WTC11 (cell line): ENCODE measurements at regions not wholly inside any gene's neighbourhood (a gene's known extent, or its start where the extent isn't known, plus 50 kb on each side); places are given as distances from the start of the nearest gene placed in this dataset.

ENCODE experiments used
- ATAC-seq: fragments of 200-7000 bp; cut with Tn5 transposase; 2 replicates; pipeline ENCODE4 v1.10.0; 2021; ENCODE audit warnings: mild to moderate bottlenecking, moderate library complexity
- CTCF ChIA-PET: fragments of 300-600 bp; sonication (Branson Sonifier 250); formaldehyde crosslinking; loops from one replicate; lab custom pipeline; 2021; ENCODE audit warnings: antibody characterized with exemption; lab: Charles Lee
- POLR2A ChIA-PET: fragments of 350-600 bp; sonication (Branson Sonifier 250); formaldehyde crosslinking; loops from one replicate; lab custom pipeline; 2021; ENCODE audit warnings: antibody characterized with exemption; lab: Charles Lee
- DNase-seq: peaks from one replicate; pipeline ENCODE4 v3.0.0; 2021; ENCODE audit warnings: low spot score
- H3K27ac Mint-ChIP-seq: 2 replicates; pipeline ENCODE4 v1.8.0; 2021; ENCODE audit warnings: mixed read lengths
- H3K27me3 Mint-ChIP-seq: 2 replicates; pipeline ENCODE4 v1.8.0; 2021; ENCODE audit warnings: low read depth, mild to moderate bottlenecking, moderate library complexity, mixed read lengths
- H3K36me3 Mint-ChIP-seq: 2 replicates; pipeline ENCODE4 v1.8.0; 2021; ENCODE audit warnings: mixed read lengths
- H3K4me1 Mint-ChIP-seq: 2 replicates; pipeline ENCODE4 v1.8.0; 2022; ENCODE audit warnings: mixed read lengths
- H3K4me3 Mint-ChIP-seq: 2 replicates; pipeline ENCODE4 v1.8.0; 2021; ENCODE audit warnings: mild to moderate bottlenecking, moderate library complexity, mixed read lengths
- H3K9me3 Mint-ChIP-seq: 2 replicates; pipeline ENCODE4 v1.8.0; 2021; ENCODE audit warnings: mixed read lengths
- CBFB ChIP-seq: sonication (generic); formaldehyde crosslinking; IDR thresholded peaks from 2 replicates; pipeline ENCODE4 v1.8.1; 2022; ENCODE audit warnings: mild to moderate bottlenecking, low read depth, missing genetic modification reagents
- ELF4 ChIP-seq: sonication (generic); formaldehyde crosslinking; IDR thresholded peaks from 2 replicates; pipeline ENCODE4 v1.8.1; 2022; ENCODE audit warnings: low read depth, mild to moderate bottlenecking, moderate library complexity, missing genetic modification reagents
- EMX1 ChIP-seq: fragments of 250-450 bp; sonication (Bioruptor Pico); IDR thresholded peaks from 2 replicates; pipeline ENCODE4 v1.8.0; 2021; ENCODE audit warnings: mild to moderate bottlenecking
- ESRRA ChIP-seq: sonication (generic); formaldehyde crosslinking; IDR thresholded peaks from 2 replicates; pipeline ENCODE4 v1.8.1; 2022; ENCODE audit warnings: mild to moderate bottlenecking, missing genetic modification reagents, borderline replicate concordance
- ETV6 ChIP-seq: sonication (generic); formaldehyde crosslinking; IDR thresholded peaks from 2 replicates; pipeline ENCODE4 v1.8.1; 2022; ENCODE audit warnings: mild to moderate bottlenecking, missing genetic modification reagents
- IRF2 ChIP-seq: sonication (generic); formaldehyde crosslinking; IDR thresholded peaks from 2 replicates; pipeline ENCODE4 v1.8.0; 2022; ENCODE audit warnings: low read depth, missing genetic modification reagents, borderline replicate concordance
- NR1H2 ChIP-seq: sonication (generic); formaldehyde crosslinking; IDR thresholded peaks from 2 replicates; pipeline ENCODE4 v1.9.0; 2021; ENCODE audit warnings: mild to moderate bottlenecking, moderate library complexity, missing genetic modification reagents
- RELA ChIP-seq: sonication (generic); formaldehyde crosslinking; IDR thresholded peaks from 2 replicates; pipeline ENCODE4 v1.8.1; 2022; ENCODE audit warnings: missing genetic modification reagents, mild to moderate bottlenecking, borderline replicate concordance
- SMAD4 ChIP-seq: sonication (generic); formaldehyde crosslinking; IDR thresholded peaks from 2 replicates; pipeline ENCODE4 v1.8.0; 2022; ENCODE audit warnings: mild to moderate bottlenecking, missing genetic modification reagents
- ZNF138 ChIP-seq: sonication (generic); formaldehyde crosslinking; conservative IDR thresholded peaks from 2 replicates; pipeline ENCODE4 v1.8.1; 2022; ENCODE audit warnings: mild to moderate bottlenecking, moderate library complexity, missing genetic modification reagents
- ZNF423 ChIP-seq: fragments of 250-450 bp; sonication (Bioruptor Pico); IDR thresholded peaks from 2 replicates; pipeline ENCODE4 v2.1.2; 2022; ENCODE audit warnings: mild to moderate bottlenecking, moderate library complexity
- TF ChIP-seq, protein P1 (sequence below): sonication (generic); formaldehyde crosslinking; IDR thresholded peaks from 2 replicates; pipeline ENCODE4 v1.8.1; 2022; ENCODE audit warnings: low read depth, mild to moderate bottlenecking, moderate library complexity, missing genetic modification reagents, borderline replicate concordance
- TF ChIP-seq, protein P2 (sequence below): sonication (generic); formaldehyde crosslinking; IDR thresholded peaks from 2 replicates; pipeline ENCODE4 v1.8.1; 2023; ENCODE audit warnings: mild to moderate bottlenecking, missing genetic modification reagents, moderate library complexity
- TF ChIP-seq, protein P3 (sequence below): fragments of 250-450 bp; sonication (Bioruptor Pico); IDR thresholded peaks from 2 replicates; pipeline ENCODE4 v1.9.0; 2021; ENCODE audit warnings: mild to moderate bottlenecking, borderline replicate concordance
- TF ChIP-seq, protein P4 (sequence below): fragments of 250-450 bp; sonication (Bioruptor Pico); IDR thresholded peaks from 2 replicates; pipeline ENCODE4 v2.1.2; 2022; ENCODE audit warnings: mild to moderate bottlenecking, moderate library complexity
- TF ChIP-seq, protein P5 (sequence below): sonication (generic); formaldehyde crosslinking; IDR thresholded peaks from 2 replicates; pipeline ENCODE4 v1.8.1; 2022; ENCODE audit warnings: mild to moderate bottlenecking, moderate library complexity, missing genetic modification reagents
- TF ChIP-seq, protein P6 (sequence below): sonication (generic); formaldehyde crosslinking; IDR thresholded peaks from 2 replicates; pipeline ENCODE4 v1.8.1; 2023; ENCODE audit warnings: mild to moderate bottlenecking, missing genetic modification reagents

DNA sequence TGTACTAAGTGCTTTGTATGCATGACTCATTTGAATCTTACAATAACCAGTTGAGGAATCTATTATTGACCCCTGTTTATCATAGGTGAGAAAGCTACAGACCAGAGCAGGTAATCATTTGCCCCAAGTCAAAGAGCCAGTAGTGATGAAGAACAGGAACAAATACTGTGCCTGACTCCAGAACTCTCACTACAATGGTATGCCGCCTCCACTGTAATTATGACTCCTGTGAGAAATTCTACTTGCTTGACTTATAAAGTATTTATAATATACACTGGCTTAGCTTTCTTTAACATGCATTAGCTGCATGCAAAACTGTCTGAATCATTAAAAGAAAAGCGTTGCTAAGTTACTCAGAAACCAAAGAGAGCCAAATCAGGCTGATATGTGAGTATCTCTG is 92.6 kb downstream of the ZNF281 start (continued):
- TF ChIP-seq ZNF423 (CRISPR knock-in tag) (no peak), ESRRA (no peak)

DNA sequence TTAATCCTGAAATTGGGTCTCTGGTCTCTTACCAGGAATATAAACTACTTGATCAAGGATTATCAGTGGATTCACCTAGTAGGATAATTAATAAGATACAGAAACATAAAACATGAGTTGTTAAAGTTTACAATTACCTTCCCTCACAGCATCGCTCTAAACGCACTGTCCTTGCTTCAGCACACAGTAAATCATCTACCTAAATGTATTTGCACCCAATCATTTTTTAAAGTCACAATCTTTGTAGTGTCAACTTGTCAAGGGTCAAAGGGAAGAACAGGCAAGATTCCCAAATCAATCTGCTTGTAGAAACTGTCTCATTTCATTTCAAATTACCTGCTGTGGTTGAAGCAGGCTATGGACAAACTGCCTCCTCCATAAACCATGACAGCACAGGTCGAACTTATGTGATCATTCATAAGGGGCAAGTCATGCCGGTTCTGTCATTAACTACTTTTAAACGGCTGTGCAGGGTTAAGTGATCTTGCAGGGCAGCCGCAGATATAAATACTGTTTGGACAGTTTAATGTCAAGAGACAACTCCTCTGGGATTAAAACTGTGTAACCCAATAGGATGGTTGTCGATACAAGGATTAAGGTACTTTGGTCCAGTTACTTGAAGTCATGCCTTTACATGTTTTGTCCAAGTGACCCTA is 93.6 kb downstream of the ZNF281 start:
- ChIA-PET POLR2A (no interaction called here), CTCF (interaction anchor here (1.0 kb wide), 1 partner anchor 9 kb away, joined by 5 read pairs; no protein-coding TSS in a partner anchor)
- no peak for DNase-seq
- Mint-ChIP-seq H3K27ac (no peak overlapping the region), H3K36me3 (no peaks in the 10 kb centered on the region), H3K9me3 (no peaks in the 10 kb centered on the region), H3K4me1 (peaks cover 18% of the 10 kb centered on the region), H3K27me3 (no peaks in the 10 kb centered on the region)
- ATAC-seq = no peak
- TF ChIP-seq, protein P1, sequence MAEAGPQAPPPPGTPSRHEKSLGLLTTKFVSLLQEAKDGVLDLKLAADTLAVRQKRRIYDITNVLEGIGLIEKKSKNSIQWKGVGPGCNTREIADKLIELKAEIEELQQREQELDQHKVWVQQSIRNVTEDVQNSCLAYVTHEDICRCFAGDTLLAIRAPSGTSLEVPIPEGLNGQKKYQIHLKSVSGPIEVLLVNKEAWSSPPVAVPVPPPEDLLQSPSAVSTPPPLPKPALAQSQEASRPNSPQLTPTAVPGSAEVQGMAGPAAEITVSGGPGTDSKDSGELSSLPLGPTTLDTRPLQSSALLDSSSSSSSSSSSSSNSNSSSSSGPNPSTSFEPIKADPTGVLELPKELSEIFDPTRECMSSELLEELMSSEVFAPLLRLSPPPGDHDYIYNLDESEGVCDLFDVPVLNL (CRISPR knock-in tag) = no peak
- TF ChIP-seq, all 79 proteins: peak for 0
- H3K4me3 Mint-ChIP-seq = no peak overlapping the region

DNA sequence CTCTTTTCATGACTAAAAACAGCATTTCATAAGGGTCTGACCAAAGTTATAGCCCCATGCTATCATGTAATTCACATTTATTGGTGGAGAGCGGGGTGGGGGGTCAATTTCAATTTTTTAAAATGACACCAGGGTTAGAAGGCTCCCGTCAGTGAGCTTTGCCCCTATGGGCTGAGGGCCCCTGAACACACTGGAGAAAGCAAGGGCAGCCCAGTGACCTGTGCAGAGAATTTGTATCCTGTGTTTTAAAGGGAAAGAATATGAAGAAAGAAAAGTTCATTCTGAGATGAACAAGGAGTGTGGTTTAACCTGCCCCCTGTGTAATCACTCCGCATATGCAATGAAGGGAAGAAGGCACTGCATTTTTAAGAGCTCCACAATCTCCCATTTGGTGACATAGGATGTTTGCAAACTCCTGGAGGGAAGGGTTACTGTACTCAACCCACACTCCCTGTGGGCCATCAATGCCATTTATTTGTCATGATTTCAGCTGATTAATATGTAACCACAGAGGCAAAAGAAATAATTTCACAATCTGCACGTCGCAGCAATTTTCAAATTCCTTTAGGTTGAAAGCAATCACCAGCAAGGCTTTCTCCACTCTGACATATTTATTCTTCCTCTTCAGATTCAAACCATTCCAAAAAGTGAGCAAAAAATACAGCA is 95.6 kb downstream of the ZNF281 start:
- TF ChIP-seq SMAD4 (CRISPR knock-in tag) = no peak
- no peak for DNase-seq
- H3K36me3 Mint-ChIP-seq = no peaks in the 10 kb centered on the region
- no peak overlapping the region for H3K4me3 Mint-ChIP-seq
- peak overlapping the region; percentile 51 for H3K27ac Mint-ChIP-seq
- POLR2A ChIA-PET = no interaction called here
- H3K4me1 Mint-ChIP-seq = peaks cover 12% of the 10 kb centered on the region
- ATAC-seq = peak; percentile 67
- CTCF ChIA-PET = interaction anchor here (0.6 to 1.4 kb wide), 7 partner anchors 10 to 173 kb away, joined by 3 to 6 read pairs (median 4); no protein-coding TSS in a partner anchor
- H3K9me3 Mint-ChIP-seq = peaks cover 5% of the 10 kb centered on the region
- H3K27me3 Mint-ChIP-seq = no peaks in the 10 kb centered on the region

DNA sequence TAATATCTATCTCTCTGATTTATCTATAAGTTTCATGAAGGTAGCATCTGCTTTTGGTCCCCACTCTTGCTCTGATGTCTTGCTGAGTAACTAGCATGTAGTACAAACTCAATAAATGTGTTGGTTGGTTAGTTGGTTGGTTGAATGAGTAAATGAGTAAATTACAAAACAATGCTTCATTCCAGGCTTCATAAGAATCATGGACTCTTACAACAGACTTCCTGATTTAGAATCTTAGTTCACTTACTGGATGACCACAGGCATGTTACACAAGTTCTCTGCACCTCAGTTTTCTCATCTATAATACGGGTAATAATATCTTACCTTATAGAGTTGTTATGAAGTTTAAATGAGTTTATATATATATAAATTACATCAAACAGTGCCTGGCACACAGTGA is 98.6 kb downstream of the ZNF281 start:
- ChIA-PET CTCF (no interaction called here), POLR2A (interaction anchor here (0.6 kb wide), 1 partner anchor 30 kb away, joined by 3 read pairs; no protein-coding TSS in a partner anchor)
- Mint-ChIP-seq H3K4me1 (peaks cover 16% of the 10 kb centered on the region), H3K4me3 (no peak overlapping the region), H3K9me3 (peaks cover 5% of the 10 kb centered on the region), H3K27ac (no peak overlapping the region), H3K36me3 (no peaks in the 10 kb centered on the region), H3K27me3 (no peaks in the 10 kb centered on the region)
- no peak for DNase-seq
- ATAC-seq = no peak
- no peak for TF ChIP-seq ZNF138 (CRISPR knock-in tag)
- TF ChIP-seq ETV6 (CRISPR knock-in tag) = no peak
- TF ChIP-seq EMX1 (CRISPR knock-in tag) = no peak
- TF ChIP-seq, protein P2, sequence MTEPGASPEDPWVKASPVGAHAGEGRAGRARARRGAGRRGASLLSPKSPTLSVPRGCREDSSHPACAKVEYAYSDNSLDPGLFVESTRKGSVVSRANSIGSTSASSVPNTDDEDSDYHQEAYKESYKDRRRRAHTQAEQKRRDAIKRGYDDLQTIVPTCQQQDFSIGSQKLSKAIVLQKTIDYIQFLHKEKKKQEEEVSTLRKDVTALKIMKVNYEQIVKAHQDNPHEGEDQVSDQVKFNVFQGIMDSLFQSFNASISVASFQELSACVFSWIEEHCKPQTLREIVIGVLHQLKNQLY = no peak
- TF ChIP-seq RELA = no peak
- TF ChIP-seq, protein P3, sequence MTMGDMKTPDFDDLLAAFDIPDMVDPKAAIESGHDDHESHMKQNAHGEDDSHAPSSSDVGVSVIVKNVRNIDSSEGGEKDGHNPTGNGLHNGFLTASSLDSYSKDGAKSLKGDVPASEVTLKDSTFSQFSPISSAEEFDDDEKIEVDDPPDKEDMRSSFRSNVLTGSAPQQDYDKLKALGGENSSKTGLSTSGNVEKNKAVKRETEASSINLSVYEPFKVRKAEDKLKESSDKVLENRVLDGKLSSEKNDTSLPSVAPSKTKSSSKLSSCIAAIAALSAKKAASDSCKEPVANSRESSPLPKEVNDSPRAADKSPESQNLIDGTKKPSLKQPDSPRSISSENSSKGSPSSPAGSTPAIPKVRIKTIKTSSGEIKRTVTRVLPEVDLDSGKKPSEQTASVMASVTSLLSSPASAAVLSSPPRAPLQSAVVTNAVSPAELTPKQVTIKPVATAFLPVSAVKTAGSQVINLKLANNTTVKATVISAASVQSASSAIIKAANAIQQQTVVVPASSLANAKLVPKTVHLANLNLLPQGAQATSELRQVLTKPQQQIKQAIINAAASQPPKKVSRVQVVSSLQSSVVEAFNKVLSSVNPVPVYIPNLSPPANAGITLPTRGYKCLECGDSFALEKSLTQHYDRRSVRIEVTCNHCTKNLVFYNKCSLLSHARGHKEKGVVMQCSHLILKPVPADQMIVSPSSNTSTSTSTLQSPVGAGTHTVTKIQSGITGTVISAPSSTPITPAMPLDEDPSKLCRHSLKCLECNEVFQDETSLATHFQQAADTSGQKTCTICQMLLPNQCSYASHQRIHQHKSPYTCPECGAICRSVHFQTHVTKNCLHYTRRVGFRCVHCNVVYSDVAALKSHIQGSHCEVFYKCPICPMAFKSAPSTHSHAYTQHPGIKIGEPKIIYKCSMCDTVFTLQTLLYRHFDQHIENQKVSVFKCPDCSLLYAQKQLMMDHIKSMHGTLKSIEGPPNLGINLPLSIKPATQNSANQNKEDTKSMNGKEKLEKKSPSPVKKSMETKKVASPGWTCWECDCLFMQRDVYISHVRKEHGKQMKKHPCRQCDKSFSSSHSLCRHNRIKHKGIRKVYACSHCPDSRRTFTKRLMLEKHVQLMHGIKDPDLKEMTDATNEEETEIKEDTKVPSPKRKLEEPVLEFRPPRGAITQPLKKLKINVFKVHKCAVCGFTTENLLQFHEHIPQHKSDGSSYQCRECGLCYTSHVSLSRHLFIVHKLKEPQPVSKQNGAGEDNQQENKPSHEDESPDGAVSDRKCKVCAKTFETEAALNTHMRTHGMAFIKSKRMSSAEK (CRISPR knock-in tag) = no peak
- TF ChIP-seq, protein P1 (CRISPR knock-in tag) = no peak
- TF ChIP-seq, protein P4, sequence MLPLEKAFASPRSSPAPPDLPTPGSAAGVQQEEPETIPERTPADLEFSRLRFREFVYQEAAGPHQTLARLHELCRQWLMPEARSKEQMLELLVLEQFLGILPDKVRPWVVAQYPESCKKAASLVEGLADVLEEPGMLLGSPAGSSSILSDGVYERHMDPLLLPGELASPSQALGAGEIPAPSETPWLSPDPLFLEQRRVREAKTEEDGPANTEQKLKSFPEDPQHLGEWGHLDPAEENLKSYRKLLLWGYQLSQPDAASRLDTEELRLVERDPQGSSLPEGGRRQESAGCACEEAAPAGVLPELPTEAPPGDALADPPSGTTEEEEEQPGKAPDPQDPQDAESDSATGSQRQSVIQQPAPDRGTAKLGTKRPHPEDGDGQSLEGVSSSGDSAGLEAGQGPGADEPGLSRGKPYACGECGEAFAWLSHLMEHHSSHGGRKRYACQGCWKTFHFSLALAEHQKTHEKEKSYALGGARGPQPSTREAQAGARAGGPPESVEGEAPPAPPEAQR (CRISPR knock-in tag) = no peak
- TF ChIP-seq CBFB = no peak
- TF ChIP-seq, protein P5, sequence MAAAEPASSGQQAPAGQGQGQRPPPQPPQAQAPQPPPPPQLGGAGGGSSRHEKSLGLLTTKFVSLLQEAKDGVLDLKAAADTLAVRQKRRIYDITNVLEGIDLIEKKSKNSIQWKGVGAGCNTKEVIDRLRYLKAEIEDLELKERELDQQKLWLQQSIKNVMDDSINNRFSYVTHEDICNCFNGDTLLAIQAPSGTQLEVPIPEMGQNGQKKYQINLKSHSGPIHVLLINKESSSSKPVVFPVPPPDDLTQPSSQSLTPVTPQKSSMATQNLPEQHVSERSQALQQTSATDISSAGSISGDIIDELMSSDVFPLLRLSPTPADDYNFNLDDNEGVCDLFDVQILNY = no peak
- no peak for TF ChIP-seq ELF4 (CRISPR knock-in tag)
- TF ChIP-seq NR1H2 (CRISPR knock-in tag) = no peak
- TF ChIP-seq, protein P6, sequence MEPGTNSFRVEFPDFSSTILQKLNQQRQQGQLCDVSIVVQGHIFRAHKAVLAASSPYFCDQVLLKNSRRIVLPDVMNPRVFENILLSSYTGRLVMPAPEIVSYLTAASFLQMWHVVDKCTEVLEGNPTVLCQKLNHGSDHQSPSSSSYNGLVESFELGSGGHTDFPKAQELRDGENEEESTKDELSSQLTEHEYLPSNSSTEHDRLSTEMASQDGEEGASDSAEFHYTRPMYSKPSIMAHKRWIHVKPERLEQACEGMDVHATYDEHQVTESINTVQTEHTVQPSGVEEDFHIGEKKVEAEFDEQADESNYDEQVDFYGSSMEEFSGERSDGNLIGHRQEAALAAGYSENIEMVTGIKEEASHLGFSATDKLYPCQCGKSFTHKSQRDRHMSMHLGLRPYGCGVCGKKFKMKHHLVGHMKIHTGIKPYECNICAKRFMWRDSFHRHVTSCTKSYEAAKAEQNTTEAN (CRISPR knock-in tag) = no peak
- no peak for TF ChIP-seq IRF2 (CRISPR knock-in tag)
